ENCODE measurements at regions not wholly inside any gene's neighbourhood (a gene's known extent, or its start where the extent isn't known, plus 50 kb on each side); places are given as distances from the start of the nearest gene placed in this dataset.
A peak's percentile ranks its signal among the peaks of the same experiment; 100 is the strongest.

DNA sequence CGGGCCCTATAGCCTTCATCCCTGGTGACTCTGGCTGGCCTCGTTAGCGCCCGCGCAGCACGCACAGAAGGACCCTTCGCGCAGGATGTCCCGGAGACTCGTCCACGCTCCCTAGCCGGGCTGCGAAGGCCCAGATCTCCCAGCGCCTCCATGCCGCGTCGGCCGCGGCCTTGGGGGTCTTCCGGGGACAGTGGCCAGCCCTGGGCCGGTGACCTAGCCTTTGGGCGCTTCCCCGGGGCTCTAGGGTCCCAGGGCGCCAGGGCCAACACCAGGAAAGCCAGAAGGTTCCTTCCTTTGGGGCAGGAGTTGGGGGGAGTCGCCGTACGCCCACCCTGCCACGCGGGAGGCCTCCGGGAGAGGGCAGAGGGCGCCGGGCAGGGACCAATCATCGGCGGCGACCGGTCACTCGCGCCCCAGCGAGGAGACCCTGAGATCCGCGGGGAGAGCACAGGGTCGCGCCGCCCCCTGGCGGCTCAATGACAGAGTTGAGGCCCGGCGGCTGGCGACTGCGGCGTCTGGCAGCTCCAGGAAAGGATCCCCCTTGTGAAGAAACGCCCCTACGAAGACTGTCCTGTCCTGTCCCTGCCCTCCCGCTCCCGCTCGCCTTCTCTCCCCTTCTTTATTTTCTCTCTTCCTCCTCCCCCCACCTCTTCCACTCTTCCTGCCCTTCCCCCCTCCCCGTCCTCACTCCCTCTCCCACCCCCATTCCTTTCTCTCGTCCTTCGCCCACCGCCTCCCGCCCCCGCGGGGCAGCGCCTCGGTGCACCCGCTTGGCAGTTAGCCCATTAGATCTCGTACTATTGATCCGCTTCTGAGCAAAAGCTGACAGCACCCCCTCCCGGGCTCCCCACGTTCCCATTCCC lies 62.3 kb upstream of the LBX1 start:
- TF ChIP-seq, protein P1, sequence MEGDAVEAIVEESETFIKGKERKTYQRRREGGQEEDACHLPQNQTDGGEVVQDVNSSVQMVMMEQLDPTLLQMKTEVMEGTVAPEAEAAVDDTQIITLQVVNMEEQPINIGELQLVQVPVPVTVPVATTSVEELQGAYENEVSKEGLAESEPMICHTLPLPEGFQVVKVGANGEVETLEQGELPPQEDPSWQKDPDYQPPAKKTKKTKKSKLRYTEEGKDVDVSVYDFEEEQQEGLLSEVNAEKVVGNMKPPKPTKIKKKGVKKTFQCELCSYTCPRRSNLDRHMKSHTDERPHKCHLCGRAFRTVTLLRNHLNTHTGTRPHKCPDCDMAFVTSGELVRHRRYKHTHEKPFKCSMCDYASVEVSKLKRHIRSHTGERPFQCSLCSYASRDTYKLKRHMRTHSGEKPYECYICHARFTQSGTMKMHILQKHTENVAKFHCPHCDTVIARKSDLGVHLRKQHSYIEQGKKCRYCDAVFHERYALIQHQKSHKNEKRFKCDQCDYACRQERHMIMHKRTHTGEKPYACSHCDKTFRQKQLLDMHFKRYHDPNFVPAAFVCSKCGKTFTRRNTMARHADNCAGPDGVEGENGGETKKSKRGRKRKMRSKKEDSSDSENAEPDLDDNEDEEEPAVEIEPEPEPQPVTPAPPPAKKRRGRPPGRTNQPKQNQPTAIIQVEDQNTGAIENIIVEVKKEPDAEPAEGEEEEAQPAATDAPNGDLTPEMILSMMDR (conservative IDR thresholded peaks at IDR 0.05; ENCODE audit: low read depth in 2 of 2): peak; percentile 58 to 81
- TF ChIP-seq EZH2 (IDR thresholded peaks at IDR 0.05; ENCODE audit: low read depth, unreplicated experiment) (no peak), POLR2AphosphoS5 (IDR thresholded peaks at IDR 0.05; ENCODE audit: low read depth) (no peak), CREB1 (CRISPR knock-in tag; IDR thresholded peaks at IDR 0.05; ENCODE audit: low read depth) (no peak), EZH2phosphoT487 (IDR thresholded peaks at IDR 0.05; ENCODE audit: unreplicated experiment) (no peak), NANOG (IDR thresholded peaks at IDR 0.05; ENCODE audit: borderline replicate concordance) (no peak)
- TF ChIP-seq, protein P2, sequence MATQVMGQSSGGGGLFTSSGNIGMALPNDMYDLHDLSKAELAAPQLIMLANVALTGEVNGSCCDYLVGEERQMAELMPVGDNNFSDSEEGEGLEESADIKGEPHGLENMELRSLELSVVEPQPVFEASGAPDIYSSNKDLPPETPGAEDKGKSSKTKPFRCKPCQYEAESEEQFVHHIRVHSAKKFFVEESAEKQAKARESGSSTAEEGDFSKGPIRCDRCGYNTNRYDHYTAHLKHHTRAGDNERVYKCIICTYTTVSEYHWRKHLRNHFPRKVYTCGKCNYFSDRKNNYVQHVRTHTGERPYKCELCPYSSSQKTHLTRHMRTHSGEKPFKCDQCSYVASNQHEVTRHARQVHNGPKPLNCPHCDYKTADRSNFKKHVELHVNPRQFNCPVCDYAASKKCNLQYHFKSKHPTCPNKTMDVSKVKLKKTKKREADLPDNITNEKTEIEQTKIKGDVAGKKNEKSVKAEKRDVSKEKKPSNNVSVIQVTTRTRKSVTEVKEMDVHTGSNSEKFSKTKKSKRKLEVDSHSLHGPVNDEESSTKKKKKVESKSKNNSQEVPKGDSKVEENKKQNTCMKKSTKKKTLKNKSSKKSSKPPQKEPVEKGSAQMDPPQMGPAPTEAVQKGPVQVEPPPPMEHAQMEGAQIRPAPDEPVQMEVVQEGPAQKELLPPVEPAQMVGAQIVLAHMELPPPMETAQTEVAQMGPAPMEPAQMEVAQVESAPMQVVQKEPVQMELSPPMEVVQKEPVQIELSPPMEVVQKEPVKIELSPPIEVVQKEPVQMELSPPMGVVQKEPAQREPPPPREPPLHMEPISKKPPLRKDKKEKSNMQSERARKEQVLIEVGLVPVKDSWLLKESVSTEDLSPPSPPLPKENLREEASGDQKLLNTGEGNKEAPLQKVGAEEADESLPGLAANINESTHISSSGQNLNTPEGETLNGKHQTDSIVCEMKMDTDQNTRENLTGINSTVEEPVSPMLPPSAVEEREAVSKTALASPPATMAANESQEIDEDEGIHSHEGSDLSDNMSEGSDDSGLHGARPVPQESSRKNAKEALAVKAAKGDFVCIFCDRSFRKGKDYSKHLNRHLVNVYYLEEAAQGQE (IDR thresholded peaks at IDR 0.05; ENCODE audit: unreplicated experiment): no peak

All from GM23338 (cell line).